ENCODE measurements at regions not wholly inside any gene's neighbourhood (a gene's known extent, or its start where the extent isn't known, plus 50 kb on each side); places are given as distances from the start of the nearest gene placed in this dataset.

DNA sequence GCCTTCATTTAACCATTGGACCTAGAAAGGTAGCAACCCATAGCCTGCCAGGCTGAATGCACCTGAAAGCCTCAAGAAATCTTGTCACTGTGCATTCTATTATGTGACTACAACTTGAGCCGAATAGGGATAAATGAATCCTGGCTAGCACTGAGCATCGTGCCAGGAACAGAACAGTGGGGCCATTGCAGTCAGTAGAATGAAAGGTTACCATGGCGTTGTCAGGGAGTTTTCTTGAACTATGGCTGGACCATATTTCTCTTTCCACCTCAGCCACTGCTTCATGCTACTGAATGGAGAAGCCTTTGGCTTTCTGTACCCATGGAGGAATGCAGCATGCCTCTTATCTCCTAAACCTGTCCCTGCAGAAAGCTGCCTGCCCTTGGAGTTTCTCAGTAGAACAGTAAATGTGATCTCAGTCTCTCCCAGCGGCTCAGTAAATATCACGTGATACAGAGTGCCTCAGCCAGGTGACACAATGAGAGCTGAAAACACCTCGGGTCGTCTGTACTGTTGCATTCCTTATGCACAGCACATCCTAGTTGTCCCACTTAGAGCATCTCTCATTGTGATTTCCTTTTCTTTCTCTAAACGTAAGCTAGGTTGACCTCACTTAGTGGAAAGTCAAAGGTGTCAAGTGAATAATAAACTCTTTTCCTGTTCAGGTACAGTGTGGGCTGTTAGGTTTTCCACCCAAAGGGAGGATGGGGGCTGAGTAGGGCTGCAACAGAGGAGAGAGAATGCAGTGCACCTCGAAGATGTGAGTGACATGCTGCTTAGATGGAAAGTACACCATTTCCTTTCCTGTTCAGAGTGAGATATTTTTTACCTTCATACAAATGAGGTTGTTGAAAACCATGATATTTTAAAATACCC lies 115.3 kb downstream of the MACIR start:
- H3K9me3 Mint-ChIP-seq: peaks cover 4% of the 10 kb centered on the region
- no peak for DNase-seq (ENCODE audit: extremely low spot score, unreplicated experiment)
- no peaks in the 10 kb centered on the region for H3K36me3 Mint-ChIP-seq
- H3K27me3 Mint-ChIP-seq: no peaks in the 10 kb centered on the region
- no peak overlapping the region for H3K4me3 Mint-ChIP-seq
- H3K27ac Mint-ChIP-seq: peak overlapping the region; percentile 30
- TF ChIP-seq CTCF (conservative IDR thresholded peaks at IDR 0.05): no peak
- peaks cover 47% of the 10 kb centered on the region for H3K4me1 Mint-ChIP-seq (ENCODE audit: unreplicated experiment)

GRCh38 chr5:103371046-103371607 lies 112.6 kb downstream of the MACIR start:
- Mint-ChIP-seq H3K27me3 (no peaks in the 10 kb centered on the region), H3K4me1 (ENCODE audit: unreplicated experiment) (peaks cover 46% of the 10 kb centered on the region), H3K36me3 (no peaks in the 10 kb centered on the region), H3K4me3 (no peak overlapping the region), H3K9me3 (peaks cover 4% of the 10 kb centered on the region), H3K27ac (no peak overlapping the region)
- TF ChIP-seq CTCF (conservative IDR thresholded peaks at IDR 0.05): no peak
- DNase-seq (ENCODE audit: extremely low spot score, unreplicated experiment): no peak

DNA sequence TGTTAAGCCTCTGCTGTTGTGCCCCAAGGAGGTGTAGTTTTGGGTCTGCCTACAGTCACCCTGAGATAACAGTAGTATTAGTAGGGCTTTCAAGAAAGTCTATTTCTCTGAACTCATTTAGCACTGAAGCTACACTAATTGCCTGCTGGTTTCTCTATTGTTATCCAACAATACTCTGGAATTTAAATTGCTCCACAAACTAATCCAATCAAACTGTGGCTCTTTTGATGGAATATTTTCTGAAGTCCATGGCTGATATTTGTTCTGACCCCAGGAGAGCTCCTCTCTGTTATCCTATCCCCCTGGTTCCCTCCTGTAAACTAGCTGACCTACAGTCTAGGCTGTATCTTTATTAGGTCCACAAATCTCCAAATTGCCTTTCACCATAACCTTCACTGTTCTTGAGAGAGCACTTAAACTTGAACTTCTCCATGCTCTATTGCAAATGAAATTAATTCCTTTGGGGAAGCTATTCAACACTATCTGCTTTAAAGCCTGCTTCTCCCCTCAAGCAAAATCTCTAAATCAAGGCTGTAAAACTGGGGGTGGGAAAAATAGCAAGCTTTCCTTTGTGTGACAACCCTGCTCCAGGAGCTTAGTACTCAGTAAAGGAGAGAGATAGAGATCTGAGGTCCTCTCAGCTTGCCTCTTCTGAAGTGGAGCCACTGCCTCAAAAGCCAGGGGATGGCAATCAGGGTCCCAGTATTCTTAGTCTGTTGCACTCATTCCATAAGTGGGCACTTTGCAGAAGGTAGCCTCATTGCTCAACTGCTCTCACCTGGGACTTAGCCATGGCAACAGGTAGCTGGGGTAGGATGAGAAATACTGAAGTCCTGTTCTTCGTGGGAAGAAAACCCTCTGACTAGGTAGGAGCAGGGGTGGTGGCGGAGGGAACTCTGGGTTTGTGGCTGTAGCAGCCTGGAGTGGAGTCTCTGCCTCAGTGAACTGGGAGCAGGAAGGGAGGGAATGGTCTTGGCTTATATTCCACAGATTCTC lies 110.9 kb downstream of the MACIR start:
- no peak overlapping the region for H3K4me3 Mint-ChIP-seq
- H3K9me3 Mint-ChIP-seq: peaks cover 4% of the 10 kb centered on the region
- no peak for TF ChIP-seq CTCF (conservative IDR thresholded peaks at IDR 0.05)
- no peak for DNase-seq (ENCODE audit: extremely low spot score, unreplicated experiment)
- H3K27me3 Mint-ChIP-seq: no peaks in the 10 kb centered on the region
- H3K4me1 Mint-ChIP-seq (ENCODE audit: unreplicated experiment): peaks cover 29% of the 10 kb centered on the region
- H3K36me3 Mint-ChIP-seq: no peaks in the 10 kb centered on the region
- H3K27ac Mint-ChIP-seq: no peak overlapping the region

- Mint-ChIP-seq H3K36me3 (no peaks in the 10 kb centered on the region), H3K27me3 (no peaks in the 10 kb centered on the region), H3K4me3 (no peak overlapping the region), H3K27ac (no peak overlapping the region), H3K4me1 (ENCODE audit: unreplicated experiment) (peaks cover 20% of the 10 kb centered on the region), H3K9me3 (peaks cover 4% of the 10 kb centered on the region)
- no peak for TF ChIP-seq CTCF (conservative IDR thresholded peaks at IDR 0.05)
- DNase-seq (ENCODE audit: extremely low spot score, unreplicated experiment): no peak
Measured at GRCh38 chr5:103367702-103368101, 109.1 kb downstream of the MACIR start.

DNA sequence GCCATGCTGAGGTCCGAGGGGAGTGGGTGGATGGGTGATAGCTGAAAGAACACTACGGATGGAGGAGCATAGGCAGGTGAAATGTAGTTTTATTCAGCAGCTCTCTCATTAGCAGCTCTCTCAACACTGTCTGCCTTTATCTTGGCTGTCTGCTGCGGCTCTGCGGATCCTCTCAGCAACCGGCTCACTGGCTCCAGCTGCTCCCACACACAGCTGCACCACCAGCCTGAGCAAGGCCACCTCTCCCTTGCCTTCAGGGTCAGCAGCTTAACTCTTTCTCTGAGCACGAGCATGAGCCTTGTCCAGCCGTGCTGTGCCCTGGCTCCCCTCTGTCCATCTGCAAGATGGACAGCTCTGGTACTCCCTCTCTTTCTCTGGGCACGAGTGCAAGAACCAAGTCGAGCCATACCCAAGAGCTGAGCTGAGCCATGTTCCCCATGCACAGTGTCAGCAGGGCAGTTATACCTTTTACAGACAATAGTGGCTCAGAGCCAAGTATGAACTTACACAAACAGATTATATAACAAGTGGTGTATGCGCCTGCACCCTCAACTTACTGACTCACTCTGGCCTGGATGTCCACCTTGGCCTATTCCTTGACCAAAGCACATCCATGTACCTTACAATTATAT lies 108.5 kb downstream of the MACIR start:
- Mint-ChIP-seq H3K9me3 (peaks cover 4% of the 10 kb centered on the region), H3K4me3 (no peak overlapping the region), H3K36me3 (no peaks in the 10 kb centered on the region), H3K27me3 (no peaks in the 10 kb centered on the region), H3K27ac (no peak overlapping the region), H3K4me1 (ENCODE audit: unreplicated experiment) (peaks cover 14% of the 10 kb centered on the region)
- no peak for DNase-seq (ENCODE audit: extremely low spot score, unreplicated experiment)
- no peak for TF ChIP-seq CTCF (conservative IDR thresholded peaks at IDR 0.05)
